ENCODE measurements at regions not wholly inside any gene's neighbourhood (a gene's known extent, or its start where the extent isn't known, plus 50 kb on each side); places are given as distances from the start of the nearest gene placed in this dataset.
A peak's percentile ranks its signal among the peaks of the same experiment; 100 is the strongest.
"Not testable (repeated sequence)": the region's sequence is repeated elsewhere in the genome, so short reads cannot be mapped to it uniquely, and the experiment has no call there.

DNA sequence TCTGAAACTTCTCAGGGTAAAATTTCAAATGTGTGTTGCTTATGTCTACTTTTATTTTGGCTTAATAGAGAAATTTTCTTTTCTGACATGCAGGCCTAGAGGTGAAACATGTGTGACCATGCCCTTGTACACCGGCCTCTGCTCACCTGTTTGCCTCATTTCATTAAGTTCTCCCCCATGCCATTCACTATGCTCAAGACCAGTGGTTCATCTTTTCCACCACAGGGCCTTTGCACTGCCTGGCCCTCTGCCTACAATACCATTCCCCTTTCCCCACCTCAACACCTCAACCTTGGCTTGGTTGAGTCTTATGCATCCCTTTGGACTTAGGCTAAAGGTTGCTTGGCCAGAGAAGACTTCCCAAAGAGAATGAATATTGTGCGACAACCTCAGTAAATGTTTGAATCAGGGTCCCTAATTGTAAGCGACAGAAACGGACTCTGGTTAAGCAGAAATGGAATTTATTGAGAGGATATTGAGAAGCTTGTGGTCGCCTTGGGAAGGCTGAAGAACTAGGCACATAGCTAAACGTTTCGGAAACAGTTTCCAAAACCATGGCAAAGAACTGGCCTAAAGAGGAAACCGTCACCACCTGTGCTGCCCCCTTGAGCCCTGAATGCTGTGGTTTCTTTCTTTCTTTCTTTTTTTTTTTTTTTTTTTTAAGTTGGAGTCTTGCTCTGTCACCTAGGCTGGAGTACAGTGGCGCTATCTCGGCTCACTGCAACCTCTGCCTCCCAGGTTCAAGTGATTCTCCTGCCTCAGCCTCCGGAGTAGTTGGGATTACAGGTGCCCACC is 152.2 kb downstream of the SOX4 start:
- DNase-seq: no peak

DNA sequence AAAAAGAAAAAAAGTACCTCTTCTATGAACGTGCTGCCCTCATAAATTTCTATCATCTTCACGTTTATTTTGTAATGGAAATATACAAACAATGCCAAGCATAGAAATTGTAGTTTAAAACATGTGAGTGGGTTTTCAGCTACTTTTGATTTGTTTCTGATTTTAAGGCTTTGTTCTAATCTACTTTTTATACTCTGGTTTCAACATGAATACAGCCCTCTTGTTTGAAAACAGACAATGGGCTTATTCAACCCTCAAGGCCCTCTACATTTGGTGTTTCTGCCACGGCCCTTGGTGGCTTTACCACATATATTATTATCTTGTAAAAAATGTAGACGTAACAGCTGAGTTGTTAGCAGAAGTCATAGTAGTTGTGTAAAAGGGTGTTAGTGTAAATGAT is 153.9 kb downstream of the SOX4 start:
- no peak for DNase-seq

DNA sequence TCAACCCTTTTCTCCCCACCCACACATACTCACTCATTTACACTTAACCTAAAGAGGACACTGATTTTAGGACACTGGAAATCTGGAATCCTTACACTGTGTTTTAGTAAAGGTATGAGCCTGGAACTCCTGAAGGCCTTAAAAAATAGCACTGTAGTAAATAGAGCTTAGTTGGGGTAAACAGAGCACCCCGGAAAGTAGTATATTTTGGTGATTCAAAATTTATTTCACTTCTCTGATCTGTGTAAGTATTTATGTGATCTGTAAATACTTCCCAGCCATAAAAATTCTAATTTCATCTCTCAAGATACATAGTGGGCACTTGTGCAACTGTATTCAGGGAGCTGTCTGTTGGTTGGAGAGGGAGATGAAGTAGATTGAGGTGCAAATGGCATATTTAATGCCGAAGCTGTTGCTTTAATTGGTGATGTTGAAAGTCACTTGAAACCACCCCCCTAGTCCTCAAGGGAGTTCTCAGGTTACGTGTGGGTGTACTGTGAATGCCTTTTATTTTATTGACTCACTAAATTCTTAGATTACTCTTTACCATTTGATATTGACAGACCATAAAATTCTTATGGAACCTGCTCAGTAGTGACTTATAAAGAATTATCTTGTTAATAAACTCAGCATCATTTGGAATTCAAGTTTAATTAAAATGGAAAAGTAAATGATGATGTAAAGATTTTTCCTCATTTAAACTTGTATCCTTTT is 154.9 kb downstream of the SOX4 start:
- DNase-seq: no peak

DNA sequence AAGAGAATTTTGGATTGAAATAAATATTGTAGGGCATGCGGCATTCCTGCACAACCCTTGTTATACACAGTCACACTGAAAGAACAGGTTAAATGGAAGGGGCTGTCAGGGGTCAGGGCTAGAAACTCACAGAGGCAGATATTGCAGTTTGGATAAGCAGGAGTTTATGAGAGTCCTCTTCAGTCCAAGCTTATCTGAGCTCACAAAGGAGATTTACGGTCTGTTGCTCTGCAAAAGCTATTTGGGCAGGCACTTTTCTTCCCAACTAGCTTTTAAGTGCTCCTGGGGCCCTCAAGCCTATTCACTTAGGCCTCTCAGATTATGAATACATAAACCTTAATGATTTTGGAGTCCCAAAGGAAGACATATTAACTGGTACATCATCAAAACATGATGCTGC is 156.2 kb downstream of the SOX4 start:
- no peak for DNase-seq

DNA sequence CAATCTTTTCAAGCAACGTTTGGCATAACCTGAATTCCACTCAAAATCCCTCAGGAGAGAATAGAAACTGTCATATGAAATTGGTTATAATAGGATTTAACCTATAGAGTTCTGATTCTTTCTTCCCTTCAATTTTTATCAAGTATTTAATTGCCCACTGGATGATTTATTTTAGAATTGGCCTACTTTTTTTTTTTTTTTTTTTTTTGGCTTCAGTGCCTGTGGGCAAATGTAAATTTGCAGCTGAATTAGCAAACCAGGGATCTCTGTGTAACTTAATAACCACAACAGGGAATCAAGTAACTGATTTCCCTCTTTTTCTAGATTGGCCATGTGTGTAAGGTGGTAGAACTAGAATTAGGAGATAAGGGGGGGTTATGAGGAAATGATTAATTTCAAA is 157.0 kb downstream of the SOX4 start:
- no peak for DNase-seq

DNA sequence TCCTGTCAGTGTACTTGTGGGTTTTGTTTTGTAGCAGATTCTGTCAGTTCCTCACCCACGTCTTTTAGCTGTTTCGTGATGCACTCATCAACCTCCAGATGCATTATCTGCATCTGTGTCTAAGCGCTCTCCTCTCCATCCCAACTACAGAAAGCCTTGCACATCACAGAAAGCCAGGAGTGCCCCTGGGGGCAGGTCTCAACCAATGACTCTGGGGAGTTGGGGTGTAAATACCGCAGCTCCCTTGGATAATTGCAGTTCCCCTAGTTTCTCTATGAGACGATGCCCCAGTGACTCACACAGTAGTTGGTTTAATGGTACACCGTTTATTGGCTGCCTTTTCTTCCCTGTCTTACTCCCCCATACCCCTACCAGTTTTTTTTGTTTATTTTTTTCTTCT is 158.1 kb downstream of the SOX4 start:
- no peak for DNase-seq

DNA sequence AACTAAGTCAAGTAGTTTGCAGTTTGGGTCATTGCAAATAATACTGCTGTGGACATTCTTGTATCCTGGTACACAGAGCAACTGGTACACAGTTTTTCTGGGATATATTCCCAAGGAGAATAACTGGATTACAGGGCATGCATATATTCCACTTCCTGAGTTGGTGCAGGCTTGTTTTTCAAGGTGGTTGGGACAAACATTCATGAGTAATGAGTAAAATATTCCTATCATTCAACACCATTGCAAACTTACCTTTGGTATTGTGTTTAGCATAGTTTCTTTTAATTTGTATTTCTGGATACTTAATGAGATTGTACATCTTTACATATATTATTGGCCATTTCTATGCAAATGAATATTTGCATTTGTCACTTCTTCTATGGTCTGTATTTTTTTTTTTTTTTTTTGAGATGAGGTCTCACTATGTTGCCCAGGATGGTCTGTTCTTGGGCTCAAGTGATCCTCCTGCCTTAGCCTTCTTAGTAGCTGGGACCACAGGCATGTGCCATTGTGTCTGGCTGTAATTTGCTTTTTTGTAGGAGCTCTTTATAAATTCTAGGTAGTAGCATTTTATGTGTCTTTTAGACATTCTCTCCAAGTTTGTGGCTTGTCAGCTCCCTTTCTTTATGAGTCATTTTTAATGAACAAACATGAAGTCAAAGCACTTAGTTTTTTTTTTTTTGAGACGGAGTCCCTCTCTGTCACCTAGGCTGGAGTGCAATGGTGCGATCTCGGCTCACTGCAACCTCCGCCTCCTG is 158.7 kb downstream of the SOX4 start:
- DNase-seq: no peak

DNA sequence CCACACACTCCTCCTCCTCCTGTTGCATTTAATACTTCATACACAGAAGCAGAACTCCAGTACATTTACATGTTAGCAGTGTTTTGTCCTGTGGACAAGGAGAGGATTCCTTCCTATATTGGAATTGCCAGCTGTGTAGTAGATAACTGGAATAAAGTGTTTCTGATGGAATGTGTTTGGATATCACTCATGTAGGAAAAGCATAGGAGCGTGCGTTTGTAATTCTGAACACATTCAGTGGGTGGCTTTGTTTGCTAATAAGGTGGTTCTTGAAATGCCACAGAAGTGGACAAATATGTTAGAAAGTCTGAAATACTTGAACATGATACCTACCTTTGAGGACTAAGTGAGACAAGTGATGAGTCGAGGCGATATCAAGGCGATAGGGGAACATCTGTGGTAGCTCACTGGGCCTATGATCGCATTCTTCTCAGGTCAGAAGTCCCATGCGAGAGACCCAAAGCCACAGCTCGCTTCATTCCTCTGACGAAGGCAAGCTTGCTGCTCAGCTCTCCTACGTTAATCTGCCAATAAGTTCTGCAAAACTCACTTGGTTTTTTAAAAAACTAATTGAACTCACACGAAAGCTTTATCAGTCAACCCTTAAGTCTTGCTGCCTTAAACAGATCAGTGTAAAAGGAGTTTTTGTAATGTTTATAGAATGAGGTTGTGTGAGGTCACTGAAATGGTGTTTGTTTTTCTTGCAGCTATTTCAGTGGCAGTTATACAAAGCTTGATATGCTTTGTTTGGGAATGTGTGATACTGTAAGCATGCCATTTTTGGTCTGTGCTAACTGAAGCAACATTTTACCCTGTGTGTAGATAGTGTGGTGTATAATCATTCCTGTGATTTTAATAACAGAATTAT is 159.9 kb downstream of the SOX4 start:
- no peak for DNase-seq

DNA sequence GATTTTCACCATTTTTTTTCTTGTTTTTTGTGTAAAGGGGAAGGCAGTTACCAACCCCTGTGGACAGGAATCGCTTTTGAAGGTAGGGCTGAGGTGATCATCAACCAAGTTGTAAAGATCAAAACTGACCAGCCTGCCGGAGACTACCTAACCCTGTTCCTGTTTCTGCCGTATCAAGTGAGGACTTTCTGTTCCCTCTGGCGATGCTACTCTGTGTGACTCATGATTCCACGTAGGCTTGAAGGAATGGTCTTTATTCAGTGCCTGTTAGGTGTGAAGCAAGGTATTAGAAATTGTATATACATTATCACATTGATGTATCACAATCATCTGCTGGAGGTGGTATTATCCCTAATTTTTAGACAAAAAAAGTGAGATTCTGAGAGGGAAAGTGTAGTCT is 161.3 kb downstream of the SOX4 start:
- peak in 1 of 2 donors; percentile 8 for DNase-seq

DNA sequence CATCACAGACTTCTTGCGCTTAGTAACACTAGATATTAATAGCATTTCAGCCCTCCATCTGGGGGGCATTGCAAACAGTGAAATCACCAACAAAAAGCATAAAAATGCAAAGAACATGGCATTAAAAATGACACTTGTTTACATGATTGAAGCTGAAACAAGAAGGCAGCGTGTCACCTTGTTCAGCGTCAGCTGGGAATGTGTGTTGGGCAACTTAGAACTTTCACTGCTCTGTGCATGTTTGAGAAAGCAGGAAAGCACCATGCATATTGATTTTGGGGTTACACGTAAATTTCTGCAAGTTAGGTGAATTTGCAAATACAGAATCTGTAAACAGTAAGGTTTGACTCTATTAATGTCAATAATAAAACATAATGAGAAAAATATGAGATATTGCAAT is 162.9 kb downstream of the SOX4 start:
- DNase-seq: no peak

DNA sequence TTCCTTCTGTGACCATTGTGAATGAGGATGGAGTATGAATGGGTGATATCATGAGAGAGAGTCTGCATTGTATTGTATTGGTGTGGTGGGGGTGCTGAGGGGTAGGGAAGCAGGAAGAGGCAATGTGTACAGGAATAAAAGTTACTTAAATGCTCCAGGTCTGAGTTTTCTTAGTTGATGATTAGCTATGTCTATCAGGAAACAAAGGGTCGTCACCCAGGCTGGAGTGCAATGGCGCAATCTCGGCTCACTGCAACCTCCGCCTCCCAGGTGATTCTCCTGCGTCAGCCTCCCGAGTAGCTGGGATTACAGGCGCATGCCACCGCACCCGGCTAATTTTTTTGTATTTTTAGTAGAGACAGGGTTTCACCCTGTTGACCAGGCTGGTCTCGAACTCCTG is 163.8 kb downstream of the SOX4 start:
- DNase-seq: not testable (repeated sequence)

DNA sequence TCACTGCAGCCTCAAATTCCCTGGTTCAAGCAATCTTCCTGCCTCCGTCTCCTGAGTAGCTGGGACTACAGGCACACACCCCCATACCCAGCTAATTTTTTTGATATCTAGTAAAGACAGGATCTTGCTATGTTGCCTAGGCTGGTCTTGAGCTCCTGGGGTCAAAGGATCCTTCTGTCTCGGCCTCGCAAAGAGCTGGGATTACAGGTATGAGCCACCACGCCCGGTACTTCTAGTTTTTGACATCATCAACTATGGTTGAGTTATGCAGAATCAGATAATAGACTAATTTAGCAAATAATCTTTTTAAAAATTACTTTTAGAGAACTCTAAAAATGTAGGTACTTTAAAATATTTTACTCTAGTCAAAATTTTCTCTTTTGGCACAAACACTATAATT is 166.2 kb downstream of the SOX4 start:
- no peak for DNase-seq

DNA sequence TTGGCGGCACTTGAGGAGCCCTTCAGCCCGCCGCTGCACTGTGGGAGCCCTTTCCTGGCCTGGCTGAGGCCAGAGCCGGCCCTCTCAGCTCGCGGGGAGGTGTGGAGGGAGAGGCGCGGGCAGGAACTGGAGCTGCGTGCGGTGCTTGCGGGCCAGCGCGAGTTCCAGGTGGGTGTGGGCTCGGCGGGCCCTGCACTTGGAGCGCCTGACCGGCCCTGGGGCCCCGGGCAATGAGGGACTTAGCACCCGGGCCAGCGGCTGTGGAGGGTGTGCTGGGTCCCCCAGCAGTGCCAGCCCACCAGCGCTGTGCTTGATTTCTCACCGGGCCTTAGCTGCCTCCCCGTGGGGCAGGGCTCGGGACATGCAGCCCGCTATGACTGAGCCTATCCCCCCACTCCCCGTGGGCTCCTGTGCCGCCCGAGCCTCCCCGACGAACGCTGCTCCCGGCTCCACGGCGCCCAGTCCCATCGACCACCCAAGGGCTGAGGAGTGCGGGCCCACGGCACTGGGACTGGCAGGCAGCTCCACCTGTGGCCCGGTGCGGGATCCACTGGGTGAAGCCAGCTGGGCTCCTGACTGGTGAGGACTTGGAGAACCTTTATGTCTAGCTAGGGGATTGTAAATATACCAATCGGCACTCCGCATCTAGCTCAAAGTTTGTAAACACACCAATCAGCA is 167.6 kb downstream of the SOX4 start:
- DNase-seq: not testable (repeated sequence)

DNA sequence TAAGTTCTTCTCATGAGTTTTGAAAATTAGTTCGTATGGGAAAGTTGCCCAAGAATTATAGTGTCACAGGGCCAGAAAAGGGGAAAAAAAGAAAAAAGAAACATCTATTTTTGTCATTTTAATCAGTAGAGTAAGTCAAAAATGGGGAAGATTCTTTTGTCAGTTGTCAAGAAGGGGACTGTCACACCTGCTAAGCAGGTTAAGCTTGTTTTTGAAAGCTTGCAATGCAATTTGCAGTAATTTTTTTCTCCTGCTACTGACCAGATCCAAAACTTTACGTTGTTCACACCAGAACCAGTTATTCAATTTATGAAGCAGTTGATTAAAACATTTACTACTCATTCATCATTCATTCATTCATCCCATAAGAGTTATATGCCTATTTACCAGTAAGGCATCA is 171.4 kb downstream of the SOX4 start:
- no peak for DNase-seq

DNA sequence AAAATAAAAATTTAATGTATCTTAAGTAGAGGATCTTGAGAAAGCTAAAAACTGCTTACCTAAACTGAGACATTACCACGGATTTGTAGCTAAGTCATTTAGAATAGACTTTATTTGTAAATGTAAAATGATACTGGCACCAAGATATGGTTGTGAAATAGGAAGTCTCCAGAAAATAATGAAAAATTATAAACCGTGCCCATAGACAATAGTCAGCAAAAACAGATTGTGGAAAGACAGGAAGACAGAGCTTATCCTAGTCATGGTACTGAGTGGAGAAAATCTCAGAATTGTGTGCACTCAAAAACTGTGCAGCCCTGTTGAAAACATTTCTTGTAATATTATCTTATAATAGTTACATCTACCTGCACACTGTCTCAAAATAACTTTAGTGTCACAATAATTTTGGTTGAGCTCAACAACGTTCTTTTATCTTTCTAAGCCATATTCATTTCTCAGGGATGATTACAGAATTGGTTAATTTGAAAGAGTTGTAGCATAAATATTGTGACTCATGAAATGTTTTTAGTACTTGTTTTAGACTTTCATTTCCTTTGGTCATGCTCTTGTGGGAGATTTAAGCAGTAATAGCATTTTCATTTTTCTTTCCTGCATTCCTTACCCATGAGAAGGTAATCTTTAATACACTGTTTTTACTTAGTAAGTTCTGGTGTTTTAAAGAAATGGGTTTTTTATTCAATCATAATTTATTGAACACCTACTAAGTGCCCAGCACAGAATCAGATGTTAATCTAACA is 174.5 kb downstream of the SOX4 start:
- DNase-seq: no peak

DNA sequence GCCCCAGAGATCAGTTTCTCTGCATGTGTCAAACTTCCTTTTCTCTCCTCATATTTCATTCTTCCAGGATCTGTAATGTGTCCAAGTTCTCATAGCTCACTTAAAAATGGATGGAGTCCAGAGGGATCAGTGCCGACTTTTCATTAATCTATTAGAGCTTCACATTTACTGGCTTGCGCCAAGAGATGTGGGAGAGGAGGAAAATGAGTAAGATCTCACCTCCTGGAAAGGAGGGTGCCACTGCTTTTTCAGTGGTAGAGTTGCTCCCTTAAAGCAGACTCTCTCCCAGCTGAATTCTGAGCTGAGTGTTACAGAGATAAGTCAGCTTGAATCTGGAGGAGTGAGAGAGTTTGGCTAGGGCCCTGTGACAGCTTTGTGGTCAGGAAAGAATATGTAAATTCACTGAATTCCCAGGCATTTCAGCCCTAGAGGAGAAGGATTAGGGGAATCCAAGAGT is 175.9 kb downstream of the SOX4 start:
- no peak for DNase-seq

DNA sequence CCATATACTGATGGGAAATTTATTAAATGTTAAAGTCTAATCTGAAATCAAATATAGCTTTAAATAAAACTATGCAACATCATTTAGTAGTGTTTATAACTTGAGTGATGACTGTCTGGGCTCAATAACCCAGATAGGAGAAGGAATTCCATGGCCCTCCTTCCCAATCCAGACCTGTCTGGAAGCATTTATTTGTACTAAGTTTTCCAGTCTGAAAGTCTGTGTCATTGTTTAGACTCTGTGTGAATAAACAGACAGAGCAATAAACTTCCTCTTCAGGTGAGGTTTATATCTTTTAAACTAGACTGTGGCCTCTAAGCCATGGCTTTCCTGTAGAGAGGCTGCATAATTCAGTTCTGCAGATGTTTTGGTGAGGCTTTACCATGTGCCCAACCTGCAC is 176.4 kb downstream of the SOX4 start:
- no peak for DNase-seq

DNA sequence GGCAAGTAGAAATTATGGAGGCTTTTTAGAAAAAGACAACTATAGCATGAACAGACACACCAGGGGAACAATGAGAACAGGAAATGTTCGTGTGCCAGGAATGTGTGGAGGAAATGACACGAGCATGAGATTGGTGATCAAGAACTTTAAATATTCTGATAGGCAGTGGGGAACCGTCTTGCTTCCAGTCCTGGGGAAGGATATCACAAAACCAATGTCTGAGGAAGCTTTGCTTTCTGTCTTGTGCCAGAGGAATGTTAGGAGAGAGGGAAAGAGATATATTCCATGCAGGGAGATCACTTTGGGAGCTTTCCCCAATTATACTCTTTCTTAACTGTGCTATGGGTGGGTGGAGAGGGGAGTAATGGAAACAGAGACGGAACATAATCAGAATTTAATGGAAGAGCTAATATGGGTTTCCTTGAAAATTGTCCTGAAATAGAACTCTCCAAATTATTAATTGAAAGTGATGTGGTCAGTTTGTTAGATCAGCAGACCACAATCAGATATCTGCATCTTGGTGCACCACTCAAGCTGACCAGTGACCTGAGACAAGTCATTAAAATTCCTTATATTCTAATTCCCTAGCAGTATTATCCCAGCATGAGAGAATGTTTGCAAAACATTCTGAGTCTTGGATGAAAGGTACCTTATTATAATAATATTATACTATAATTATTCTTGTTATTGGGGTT is 178.2 kb downstream of the SOX4 start:
- DNase-seq: no peak

DNA sequence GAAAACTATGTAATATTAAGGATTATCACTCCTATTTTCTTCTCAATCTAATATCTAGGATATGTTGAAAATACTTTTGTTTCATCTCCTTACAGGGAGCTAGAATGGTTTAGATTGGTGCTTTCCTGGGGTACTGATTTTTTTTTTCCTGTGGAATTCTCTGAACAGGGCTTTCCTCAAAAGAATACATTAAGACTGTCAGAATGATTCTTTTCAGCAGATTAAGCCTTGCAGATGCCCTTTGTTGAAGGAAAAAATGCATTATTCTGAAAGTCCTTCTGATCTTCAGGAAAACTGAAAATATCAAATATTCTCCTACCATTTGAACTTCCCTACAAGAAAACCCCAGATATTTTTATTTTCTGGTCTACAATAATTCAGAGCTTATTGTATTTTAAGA is 178.9 kb downstream of the SOX4 start:
- no peak for DNase-seq

DNA sequence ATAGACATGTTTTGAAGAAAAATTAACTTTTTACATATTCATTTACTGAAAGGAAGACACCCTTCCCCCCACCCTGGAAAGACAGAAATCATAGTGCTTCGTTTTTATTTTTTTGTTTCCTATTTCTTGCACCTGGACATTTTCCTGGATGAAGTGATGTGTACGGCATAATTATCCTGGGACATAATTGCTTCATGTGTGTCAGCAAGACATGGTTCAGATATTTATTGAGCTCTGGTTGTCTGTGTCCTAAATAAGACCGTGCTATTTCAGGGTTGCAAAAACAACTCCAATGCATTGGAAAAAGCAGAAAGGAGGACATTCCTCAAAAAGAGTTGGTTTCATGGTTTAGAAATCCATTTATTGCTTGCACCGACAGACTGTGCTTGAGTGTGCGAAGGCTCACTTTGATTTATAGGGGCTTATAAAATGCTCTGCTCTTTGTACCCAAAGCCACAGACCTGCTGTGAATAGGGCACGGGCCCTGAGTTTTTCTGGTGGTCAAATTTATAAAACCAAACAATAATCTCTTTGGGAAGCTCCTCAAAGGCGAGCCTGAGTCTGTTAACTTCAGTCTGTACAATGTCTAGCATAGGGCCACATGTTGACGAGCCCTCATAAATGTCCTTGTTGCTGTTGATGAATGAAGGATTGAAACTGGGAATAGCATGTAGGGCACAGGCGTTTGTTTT is 179.5 kb downstream of the SOX4 start:
- no peak for DNase-seq

All from inflammatory macrophage treated with lipopolysaccharide for 1 hour (primary cell).